SK-N-SH (cell line): ENCODE measurements at regions not wholly inside any gene's neighbourhood (a gene's known extent, or its start where the extent isn't known, plus 50 kb on each side); places are given as distances from the start of the nearest gene placed in this dataset.

Source experiments
- CTCF ChIP-seq: fragments of 200-600 bp; sonication (generic); IDR thresholded peaks from 2 replicates; pipeline ENCODE4 v1.6.1; 2017; ENCODE audit warnings: antibody characterized with exemption, mild to moderate bottlenecking, moderate library complexity
- EP300 ChIP-seq, 2 experiments: IDR thresholded peaks; 2 replicates each; pipeline versions ENCODE4 v1.4.0 to v1.6.1; 2012; ENCODE audit warnings: borderline replicate concordance in 1 of 2, low read depth in 1 of 2, low read length in 1 of 2
- FOXM1 ChIP-seq: IDR thresholded peaks from 2 replicates; pipeline ENCODE4 v1.4.0; 2012; ENCODE audit warnings: low read depth, mild to moderate bottlenecking
- REST ChIP-seq: IDR thresholded peaks from 2 replicates; pipeline ENCODE4 v1.6.1; 2012; ENCODE audit warnings: mild to moderate bottlenecking, low read depth, low read length, moderate library complexity
- RFX5 ChIP-seq: IDR thresholded peaks from 2 replicates; pipeline ENCODE4 v1.6.1; 2012; ENCODE audit warnings: mild to moderate bottlenecking, improper control_type of control experiment, low read length
- TF ChIP-seq, protein P1 (sequence below): IDR thresholded peaks from 2 replicates; pipeline ENCODE4 v1.4.0; 2012; ENCODE audit warnings: low read depth

DNA sequence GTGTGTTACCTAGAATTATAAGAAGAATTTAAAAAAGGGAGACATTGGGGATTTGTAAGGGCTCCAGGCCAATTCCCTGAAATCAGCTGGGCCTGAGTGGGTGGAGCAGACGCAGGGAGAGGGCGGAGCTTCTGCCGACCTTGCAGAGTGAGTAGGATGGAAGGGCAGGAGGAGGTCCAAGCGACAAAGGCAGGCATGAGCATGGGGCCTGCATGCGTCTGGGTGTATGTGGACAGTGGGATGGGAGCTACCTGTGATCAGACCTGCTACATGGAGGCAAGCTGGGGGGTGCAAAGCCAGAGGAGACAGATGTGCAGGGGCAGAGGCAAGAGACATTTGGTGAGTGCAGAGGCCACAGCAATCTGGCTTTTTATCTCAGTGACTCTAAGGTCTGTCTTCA, 105.3 kb upstream of the OLIG2 start:
- TF ChIP-seq EP300 (IDR thresholded peaks at IDR 0.05; ENCODE audit: borderline replicate concordance in 1 of 2, low read depth in 1 of 2, low read length in 1 of 2) (no peak), CTCF (no peak), REST (no peak), RFX5 (no peak), FOXM1 (no peak)
- TF ChIP-seq, protein P1, sequence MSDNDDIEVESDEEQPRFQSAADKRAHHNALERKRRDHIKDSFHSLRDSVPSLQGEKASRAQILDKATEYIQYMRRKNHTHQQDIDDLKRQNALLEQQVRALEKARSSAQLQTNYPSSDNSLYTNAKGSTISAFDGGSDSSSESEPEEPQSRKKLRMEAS: no peak
